HG02588 (cell line): ENCODE measurements at regions not wholly inside any gene's neighbourhood (a gene's known extent, or its start where the extent isn't known, plus 50 kb on each side); places are given as distances from the start of the nearest gene placed in this dataset.

Source experiments
- ATAC-seq: cut with Tn5 transposase; IDR thresholded peaks from one replicate; pipeline ENCODE4 v1.9.1; 2021; ENCODE audit warnings: mild to moderate bottlenecking, moderate library complexity; ENCODE audit not compliant: unreplicated experiment

DNA sequence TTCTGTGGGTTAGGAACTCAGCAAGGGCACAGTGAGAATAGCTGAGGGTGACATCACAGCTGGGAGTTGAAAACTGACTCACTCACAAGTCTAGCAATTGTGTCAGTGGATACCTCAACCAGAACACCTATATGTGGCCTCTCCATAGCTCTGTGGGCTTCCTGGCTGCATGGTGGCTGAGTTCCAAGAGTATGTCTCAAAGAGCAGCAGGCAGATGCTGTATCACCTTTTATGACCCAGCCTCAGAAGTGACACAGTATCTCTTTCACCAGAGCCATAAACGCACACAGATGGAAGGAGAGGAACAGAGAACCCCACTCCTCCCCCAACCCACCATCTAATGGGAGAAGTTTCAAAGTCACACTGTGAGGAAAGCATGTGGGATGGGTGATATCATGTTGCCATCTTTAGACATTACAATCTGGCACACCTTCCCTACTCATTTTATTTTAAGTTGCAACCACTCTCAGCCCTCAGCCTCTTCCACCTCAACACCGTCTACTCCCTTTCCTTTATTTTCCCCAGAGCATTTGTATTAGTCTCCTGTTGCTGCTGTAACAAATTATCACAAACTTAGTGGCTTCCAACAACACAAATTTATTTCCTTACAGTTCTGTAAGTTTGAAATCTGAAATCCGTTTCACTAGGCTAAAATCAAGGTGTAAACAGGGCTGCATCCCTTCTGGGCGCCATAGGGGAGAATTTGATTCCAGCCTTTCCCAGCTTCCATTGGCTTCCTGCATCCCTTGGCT lies 134.6 kb upstream of the SPATS2L start:
- ATAC-seq, result no peak

DNA sequence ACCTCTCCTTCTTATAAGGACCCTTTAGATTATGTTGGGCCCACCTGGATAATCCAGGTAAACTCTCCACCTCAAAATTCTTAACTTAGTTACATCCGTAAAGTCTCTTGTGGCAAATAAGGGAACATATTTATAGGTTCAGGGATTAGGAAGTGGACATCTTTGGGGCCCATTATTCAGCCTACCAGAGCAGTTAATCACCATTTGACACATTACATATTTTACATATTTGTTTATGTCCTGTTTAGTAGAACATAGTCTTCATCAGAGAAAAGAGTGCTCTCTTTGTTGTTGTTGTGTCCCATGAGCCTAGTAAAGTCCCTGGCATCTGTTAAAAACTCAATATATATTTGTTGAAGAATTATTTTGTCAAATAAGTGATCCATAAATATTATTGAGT lies 134.0 kb upstream of the SPATS2L start:
- ATAC-seq, result no peak

DNA sequence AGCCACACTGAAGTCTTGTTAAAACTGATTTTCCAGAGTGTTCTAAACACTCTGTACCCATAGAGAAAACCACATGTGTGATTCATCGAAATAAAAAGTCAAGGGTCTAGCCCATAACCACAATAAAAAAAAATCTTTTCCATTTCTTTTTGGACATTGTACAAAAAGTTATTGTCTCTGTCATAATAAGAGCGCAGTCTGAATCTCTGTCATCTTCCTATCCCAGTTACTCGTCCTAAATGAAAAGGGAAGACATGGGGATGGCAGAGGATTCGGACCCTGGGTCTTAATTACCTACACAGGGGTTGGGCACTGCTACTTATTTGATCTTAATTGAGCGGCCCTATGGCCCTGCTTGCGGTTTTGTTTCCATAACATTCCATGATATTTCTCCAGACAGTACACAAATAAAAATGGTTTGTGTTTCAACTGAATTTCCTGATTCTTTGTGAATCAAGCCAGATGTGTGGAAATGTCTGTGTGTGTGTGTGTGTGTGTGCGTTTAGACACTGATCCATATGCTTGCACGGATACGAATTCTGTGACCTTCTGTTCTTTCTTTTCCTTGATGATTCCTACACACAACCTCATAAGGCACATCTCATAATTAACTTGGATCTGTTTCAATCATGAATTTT lies 133.4 kb upstream of the SPATS2L start:
- ATAC-seq, result no peak

DNA sequence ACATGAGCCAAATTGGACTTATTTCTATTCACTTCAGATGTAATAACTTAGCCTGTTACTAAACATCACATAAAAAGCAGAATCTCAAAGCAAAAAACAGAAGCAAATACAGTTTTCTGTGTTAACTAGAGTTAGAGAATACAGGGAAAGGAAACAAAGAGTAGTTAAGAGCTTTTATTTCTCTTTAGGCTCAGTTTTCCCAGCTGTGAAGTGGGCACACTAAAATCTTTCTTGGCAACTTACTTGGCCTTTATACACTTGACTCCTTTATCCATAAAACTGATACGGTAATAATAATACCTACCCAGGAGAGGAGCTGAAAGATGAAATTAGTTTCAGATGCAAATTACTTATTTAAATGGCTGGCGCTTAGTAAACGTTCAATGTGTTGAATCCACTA lies 132.8 kb upstream of the SPATS2L start:
- ATAC-seq, result no peak

DNA sequence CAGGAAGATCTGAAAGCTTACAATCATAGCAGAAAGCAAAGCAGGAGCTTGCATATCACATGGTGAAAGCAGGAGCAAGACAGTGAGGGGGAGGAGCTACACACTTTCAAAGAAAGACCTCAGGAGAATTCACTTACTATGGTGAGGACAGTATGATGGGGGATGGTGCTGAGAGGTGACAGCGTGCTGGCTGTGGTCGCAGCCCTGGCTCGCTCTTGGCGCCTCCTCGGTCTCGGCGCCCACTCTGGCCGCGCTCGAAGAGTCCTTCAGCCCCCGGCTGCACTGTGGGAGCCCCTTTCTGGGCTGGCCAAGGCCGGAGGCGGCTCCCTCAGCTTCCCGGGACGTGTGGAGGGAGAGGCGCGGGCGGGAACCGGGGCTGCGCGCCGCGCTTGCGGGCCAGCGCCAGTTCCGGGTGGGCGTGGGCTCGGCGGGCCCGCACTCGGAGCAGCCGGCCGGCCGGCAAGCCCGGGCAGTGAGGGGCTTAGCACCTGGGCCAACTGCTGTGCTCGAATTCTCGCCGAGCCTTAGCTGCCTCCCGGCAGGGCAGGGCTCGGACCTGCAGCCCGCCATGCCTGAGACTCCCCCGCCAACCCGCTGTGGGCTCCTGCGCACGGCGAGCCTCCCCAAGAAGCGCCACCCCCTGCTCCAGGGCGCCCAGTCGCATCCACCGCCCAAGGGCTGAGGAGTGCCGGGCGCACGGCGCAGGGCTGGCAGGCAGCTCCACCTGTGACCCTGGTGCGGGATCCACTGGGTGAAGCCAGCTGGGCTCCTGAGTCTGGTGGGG lies 131.9 kb upstream of the SPATS2L start:
- no peak for ATAC-seq

DNA sequence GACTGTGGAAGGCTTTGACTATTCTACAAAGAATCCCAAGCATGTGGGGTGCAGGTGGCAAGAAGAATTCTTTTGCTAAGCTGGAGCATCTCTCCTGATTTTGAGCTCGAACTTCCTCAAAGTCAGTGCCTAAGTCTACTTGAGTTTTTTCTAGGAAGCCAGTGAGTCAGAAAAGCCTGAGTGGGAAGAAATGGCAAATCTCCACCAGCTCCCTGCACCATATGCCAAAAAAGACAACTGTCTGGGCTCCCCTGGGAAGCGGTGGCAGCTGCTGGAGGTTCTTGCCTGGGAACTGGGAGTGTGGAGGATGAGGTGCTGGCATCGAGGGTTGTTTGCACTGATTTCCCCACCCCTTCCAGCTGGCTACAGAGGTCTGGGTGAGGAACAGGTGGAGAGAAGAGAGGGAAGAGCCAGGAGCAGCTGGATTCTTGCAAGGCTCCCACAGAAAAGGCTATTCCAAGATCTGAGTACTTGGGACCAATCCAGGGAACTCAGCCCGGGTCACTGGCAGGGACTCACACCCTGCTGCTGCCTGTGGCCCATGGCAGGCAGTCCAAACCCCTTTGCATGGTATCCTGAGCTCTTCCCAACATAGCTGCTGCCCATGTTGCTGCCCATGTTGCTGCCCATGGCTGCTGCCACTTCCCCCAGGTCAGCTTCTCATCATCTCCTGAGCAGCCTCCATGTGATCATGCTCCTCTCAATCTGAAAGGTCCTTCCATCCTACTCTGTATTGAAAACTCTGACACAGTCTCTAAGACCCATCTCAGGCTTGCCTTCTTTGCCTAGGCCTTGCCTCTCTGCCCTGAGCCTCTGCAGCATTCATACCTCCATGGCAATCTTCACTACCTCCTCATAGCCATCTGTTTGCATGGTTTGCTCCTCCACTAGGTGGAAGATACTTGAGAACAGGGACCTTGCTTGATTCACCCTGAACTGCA lies 128.3 kb upstream of the SPATS2L start:
- no peak for ATAC-seq

DNA sequence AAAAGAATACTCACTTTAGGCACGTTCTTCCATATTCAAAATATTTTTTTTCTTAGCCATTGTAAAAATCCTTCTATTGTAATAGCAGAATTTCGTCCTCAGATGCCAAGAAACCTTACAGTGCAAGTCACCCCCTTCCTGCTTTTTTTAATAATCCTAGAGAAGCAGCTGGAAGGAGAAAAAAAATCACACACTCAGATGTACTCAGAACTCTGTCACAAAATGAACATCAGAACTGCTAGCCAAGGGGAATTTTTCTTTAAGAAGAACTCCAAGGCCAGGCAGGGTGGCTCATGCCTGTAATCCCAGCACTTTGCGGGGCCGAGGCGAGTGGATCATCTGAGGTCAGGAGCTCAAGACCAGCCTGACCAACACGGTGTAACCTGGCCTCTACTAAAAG lies 127.3 kb upstream of the SPATS2L start:
- no peak for ATAC-seq

DNA sequence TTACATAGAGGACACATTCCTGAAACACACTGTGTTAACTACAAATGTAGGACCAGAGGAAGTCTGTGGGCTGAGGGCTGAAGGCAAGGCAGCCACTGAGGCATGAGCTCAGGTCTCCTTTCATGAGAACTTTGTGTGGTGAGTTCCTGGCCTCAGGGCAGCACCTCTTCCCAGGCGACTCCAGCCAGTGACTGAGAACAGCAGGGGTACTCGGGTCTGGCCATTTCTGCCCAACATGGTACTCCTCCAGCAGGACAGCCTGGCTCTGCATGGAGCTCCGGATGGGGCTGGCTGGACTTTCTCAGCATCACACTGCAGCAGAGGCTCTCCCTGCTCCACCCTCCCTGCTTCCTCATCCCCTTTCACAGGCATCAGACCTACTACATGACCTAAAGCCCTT lies 125.5 kb upstream of the SPATS2L start:
- ATAC-seq, result no peak

DNA sequence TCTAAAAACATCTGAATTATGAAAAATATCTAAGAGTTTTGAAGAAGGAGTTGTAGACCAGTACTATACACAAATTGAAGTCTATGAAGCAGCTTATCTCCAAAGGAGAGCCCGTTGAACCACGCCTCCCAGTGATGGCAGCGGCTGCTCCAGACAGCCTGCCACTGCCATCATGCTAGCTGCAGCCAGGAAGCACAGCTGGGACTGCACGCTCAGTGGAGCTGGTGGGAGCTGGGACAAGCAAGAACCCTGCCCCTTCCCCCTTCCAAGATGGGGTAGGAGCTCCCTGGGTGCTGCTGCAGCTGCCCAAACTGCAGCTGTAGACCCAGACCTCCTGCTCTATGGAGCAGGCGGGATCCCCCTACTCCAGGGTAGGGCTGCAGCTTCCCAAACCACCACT lies 124.7 kb upstream of the SPATS2L start:
- ATAC-seq, result no peak

DNA sequence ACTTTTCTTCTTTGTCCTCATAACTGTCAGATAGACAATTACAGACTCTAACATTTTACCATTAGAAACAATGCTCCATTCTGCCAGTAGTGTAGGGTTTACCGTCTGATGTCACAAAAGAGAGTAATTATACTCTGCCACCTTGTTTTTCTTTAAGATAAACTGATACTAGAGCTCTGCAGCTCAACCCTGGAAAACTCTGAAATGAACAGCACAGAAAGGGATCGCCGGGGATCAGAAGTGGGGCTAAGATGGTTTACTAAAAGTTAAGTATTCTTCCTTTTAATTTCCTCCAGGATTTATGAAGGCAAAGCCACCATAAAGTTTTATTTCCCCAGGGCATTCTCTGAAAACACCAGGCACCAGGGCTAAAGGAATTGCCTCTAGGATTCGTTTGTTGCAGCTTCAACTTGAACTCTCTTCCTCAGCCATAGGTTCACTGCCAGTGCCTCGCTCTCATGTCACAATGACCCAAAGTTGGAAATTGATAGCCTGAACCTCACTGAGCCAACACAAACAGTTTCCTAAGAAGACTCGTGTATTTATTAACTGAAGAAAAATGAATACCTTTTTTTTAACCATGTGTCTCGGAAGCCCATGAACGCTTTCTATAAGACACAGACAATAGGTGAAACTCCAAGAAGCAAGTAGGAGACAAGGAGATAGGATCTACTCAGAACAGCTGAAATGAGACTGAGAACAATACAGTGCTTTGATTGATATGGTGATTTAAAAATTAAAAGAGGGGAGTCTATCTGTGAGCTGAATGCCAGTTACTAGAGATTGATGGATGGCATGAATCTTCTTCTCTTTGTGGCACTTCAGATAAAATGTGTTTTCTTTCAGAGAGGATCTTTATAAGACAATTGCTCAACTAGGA lies 121.5 kb upstream of the SPATS2L start:
- no peak for ATAC-seq

DNA sequence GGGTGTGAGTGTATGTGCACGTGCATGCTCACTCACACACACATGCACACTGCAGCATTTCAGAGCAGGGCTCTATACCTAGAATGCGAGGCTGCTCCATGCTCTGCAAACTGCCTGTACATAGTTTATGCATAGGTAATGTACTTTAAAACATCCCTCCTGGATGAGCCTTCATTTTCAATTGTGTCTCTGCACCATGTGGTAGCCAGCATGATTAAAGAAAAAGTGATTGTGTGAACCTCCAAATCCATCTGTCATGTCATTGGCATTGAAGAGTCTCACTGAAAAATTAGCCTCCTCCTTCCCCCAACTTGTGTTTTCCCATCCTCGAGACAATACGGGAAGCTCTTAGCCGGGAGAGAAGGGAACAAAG lies 120.9 kb upstream of the SPATS2L start:
- no peak for ATAC-seq

DNA sequence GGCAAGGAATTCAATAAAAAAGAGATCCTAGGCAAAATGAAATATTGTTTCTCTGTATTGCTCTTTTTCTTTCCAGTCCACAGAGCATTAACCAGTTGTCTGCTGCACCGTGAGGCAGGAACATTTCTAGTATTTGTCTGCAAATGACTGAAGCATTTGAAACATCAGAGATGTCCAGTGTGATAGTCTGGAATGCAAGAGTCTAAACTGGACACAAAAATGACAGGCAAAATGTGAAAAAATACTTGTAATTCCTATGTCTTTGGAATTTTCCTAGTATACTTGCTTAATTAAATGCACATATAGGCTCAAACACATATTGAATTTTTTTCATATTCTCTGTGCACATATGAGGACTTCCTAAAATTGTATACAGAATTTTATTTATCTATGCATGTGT lies 120.5 kb upstream of the SPATS2L start:
- no peak for ATAC-seq

DNA sequence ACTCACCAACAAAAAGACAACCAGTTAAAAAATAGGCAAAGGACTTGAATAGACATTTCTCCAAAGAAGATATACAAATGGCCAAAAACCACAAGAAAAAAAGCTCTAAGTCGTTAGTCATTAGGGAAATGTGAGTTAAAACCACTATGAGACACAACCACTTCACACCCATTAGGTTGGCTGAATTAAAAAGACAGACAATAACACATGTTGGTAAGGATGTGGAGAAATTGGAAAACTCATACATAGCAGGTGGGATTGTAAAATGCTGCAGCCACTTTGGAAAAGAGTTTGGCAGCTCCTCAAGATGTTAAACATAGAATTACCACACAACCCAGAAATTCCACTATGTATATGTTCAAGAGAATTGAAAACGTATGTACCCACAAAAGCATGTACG lies 117.6 kb upstream of the SPATS2L start:
- ATAC-seq, result no peak

DNA sequence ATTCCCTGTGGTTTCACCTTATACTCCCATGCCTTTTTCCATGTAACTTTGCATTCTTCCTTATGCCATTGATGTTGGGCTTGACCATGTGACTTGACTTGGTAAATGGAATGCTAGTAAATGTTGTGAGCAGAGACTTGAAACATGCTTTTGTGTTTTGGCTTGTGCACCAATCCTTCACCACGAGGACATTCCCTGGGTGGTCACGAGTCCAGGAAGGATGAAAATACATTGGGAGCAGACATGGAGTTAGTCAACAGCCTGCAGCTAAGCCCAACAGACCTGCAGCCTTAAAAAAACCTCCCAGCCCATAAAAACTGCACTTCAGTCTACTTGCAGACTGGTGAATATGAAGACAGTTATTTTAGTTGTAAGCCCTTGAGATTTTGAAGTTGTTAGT lies 116.5 kb upstream of the SPATS2L start:
- ATAC-seq, result no peak

DNA sequence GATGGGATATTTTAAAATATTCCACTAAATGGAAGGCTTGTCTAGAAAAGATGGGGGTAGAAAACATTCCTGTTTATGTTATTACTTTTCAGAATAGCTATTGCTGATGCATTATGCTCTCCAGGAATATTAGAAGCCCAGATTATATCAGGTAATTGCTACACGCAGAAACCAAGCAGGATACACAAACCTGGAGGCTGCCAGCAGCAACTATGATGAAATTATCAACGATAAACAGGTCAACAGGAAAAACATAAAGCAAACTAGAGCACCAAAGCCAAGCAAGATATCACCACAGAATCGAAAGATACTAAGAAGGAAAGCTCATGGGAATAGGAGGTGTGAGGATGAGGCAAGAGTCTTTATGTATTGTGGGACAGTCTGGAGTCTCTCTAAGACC lies 113.2 kb upstream of the SPATS2L start:
- ATAC-seq, result no peak

DNA sequence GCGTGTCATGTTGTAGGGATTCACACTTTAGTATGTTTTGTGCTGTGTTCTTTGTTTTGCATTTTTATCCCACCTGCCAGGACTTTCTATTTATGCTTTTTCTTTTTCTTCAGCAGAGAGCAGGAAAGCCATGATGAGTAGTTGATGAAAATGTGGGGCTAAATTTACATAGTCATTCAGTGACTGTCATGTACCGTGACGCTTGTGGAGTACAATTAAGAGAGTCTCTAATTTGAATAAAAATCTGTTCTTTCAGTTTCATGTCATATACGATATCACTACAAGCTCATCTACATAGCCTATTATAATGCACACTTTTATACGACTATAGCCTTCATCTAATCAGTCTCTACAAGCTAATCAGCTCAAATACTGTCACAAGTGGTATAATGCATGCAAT lies 112.7 kb upstream of the SPATS2L start:
- no peak for ATAC-seq

DNA sequence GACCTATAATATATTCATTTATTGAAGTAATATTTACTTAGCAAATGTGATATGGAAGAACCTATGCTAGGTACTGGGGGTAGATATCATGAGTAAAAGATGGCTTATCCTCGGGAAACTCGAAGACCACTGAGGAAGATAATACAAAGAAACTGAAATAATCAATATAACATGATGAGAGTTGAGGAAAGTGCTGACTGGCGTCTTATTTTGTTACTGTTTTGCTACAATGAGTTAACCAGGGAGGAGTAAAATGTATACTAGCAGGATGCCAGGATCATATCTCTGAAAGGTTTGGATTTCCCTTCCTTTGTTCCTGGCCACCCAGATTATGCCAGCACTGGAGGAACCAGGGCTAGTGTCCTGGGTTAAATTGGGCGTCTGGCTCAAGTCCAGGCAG lies 111.7 kb upstream of the SPATS2L start:
- no peak for ATAC-seq

DNA sequence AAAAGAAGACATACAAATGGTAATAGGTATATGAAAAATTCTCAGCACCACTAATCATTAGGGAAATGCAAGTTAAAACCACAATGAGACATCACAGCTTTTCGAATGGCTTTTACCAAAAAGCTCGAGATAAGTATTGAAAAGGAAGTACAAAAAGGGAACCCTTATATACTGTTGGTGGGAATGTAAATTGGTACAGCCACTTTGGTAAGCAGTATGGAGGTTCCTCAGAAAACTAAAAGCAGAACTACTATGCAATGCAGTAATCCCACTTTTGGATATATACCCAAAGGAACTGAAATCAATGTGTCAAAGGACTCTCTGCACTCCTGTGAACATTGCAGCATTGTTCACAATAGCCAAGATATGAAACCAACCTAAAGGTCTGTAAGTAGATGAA lies 107.5 kb upstream of the SPATS2L start:
- no peak for ATAC-seq

DNA sequence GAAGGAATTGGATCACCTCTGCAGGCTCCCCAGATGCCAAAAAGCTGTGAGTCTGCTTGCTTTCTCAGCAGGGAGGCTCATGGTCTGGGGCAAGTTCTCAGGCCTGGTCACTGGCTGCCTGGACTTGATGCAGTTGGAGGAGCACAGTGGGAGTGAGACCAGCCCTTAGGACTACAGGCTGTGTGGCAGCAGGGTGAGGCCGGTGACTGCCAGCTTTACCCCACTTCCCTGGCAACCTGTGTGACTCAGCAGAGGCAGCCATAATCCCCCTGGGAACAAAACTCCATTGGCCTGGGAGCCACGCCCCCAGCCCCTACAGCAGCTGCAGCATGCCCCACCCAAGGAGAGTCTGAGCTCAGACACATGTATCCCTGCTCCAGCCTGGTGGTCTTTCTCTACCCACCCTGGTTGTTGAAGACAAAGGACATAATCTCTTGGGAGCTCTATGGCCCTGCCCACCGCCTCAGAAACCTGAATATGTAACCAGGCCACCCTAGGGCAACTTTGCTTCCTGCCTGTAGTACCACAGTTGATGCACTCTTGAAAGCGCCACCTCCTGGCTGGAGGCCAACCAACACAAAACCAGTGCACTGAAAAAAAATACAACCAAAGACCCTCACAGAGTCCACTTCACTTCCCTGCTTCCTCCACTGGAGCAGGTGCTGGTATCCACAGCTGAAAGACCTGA lies 106.8 kb upstream of the SPATS2L start:
- no peak for ATAC-seq
